ENCODE measurements at regions not wholly inside any gene's neighbourhood (a gene's known extent, or its start where the extent isn't known, plus 50 kb on each side); places are given as distances from the start of the nearest gene placed in this dataset.

- DNase-seq (ENCODE audit: low read depth), result no peak
Measured at GRCh38 chr18:72194072-72194471, 350.1 kb downstream of the CBLN2 start.

- no peak for DNase-seq (ENCODE audit: low read depth)
Measured at GRCh38 chr18:72187956-72188355, 356.2 kb downstream of the CBLN2 start.

- no peak for DNase-seq (ENCODE audit: low read depth)
Measured at GRCh38 chr18:72181241-72181764, 362.8 kb downstream of the CBLN2 start.

- no peak for DNase-seq (ENCODE audit: low read depth)
Measured at GRCh38 chr18:72180689-72181088, 363.5 kb downstream of the CBLN2 start.

GRCh38 chr18:72174972-72175649 is 369.0 kb downstream of the CBLN2 start:
- DNase-seq (ENCODE audit: low read depth), result no peak

GRCh38 chr18:72171596-72171995 is 372.5 kb downstream of the CBLN2 start:
- DNase-seq (ENCODE audit: low read depth), result no peak

GRCh38 chr18:72161691-72162090 is 382.5 kb downstream of the CBLN2 start:
- DNase-seq (ENCODE audit: low read depth), result no peak

- no peak for DNase-seq (ENCODE audit: low read depth)
Measured at GRCh38 chr18:72160510-72161445, 383.4 kb downstream of the CBLN2 start.

GRCh38 chr18:72155327-72155726 is 388.8 kb downstream of the CBLN2 start:
- no peak for DNase-seq (ENCODE audit: low read depth)

GRCh38 chr18:72154926-72155325 is 389.2 kb downstream of the CBLN2 start:
- DNase-seq (ENCODE audit: low read depth), result no peak

- DNase-seq (ENCODE audit: low read depth), result no peak
Measured at GRCh38 chr18:72152935-72153334, 391.2 kb downstream of the CBLN2 start.

GRCh38 chr18:72147830-72148229 is 396.3 kb downstream of the CBLN2 start:
- no peak for DNase-seq (ENCODE audit: low read depth)

- DNase-seq (ENCODE audit: low read depth), result no peak
Measured at GRCh38 chr18:72140007-72140406, 404.1 kb downstream of the CBLN2 start.

GRCh38 chr18:72128649-72129048 is 415.5 kb downstream of the CBLN2 start:
- DNase-seq (ENCODE audit: low read depth), result no peak

GRCh38 chr18:72122103-72122502 is 422.0 kb downstream of the CBLN2 start:
- DNase-seq (ENCODE audit: low read depth), result no peak

- DNase-seq (ENCODE audit: low read depth), result peak; percentile 44
Measured at GRCh38 chr18:72119082-72119481, 425.1 kb downstream of the CBLN2 start.

- no peak for DNase-seq (ENCODE audit: low read depth)
Measured at GRCh38 chr18:72114801-72115594, 429.1 kb downstream of the CBLN2 start.

GRCh38 chr18:72107647-72108383 is 436.3 kb downstream of the CBLN2 start:
- DNase-seq (ENCODE audit: low read depth), result peak; percentile 26

- no peak for DNase-seq (ENCODE audit: low read depth)
Measured at GRCh38 chr18:72104851-72105250, 439.3 kb downstream of the CBLN2 start.

GRCh38 chr18:72102412-72102811 is 441.7 kb downstream of the CBLN2 start:
- DNase-seq (ENCODE audit: low read depth), result no peak

- no peak for DNase-seq (ENCODE audit: low read depth)
Measured at GRCh38 chr18:72100465-72101004, 443.6 kb downstream of the CBLN2 start.
